Fibroblast of lung (primary cell): ENCODE measurements at regions not wholly inside any gene's neighbourhood (a gene's known extent, or its start where the extent isn't known, plus 50 kb on each side); places are given as distances from the start of the nearest gene placed in this dataset.
A peak's percentile ranks its signal among the peaks of the same experiment; 100 is the strongest.

Experiments used
- DNase-seq, 2 donors: peaks; one replicate each; pipeline versions ENCODE4 v3.0.0 to v3.0.0-alpha.2; 2010; ENCODE audit warnings: low read depth in 2 of 2
- H2AFZ ChIP-seq: 2 replicates; pipeline ENCODE4 v1.5.1; 2012; ENCODE audit warnings: low read length, control low read depth, inconsistent platforms
- H3K27ac ChIP-seq: 2 replicates; pipeline ENCODE4 v1.5.1; 2011; ENCODE audit warnings: low read length, control low read depth; ENCODE audit not compliant: insufficient read depth
- H3K27me3 ChIP-seq: 2 replicates; pipeline ENCODE4 v1.5.1; 2011; ENCODE audit warnings: mild to moderate bottlenecking, low read length; ENCODE audit not compliant: control insufficient read depth, insufficient read depth
- H3K36me3 ChIP-seq: 2 replicates; pipeline ENCODE4 v1.5.1; 2011; ENCODE audit warnings: low read length; ENCODE audit not compliant: control insufficient read depth, insufficient read depth
- H3K4me1 ChIP-seq: 2 replicates; pipeline ENCODE4 v1.5.1; 2011; ENCODE audit warnings: low read length; ENCODE audit not compliant: control insufficient read depth, insufficient read depth; ENCODE audit errors: extremely low read depth
- H3K4me2 ChIP-seq: 2 replicates; pipeline ENCODE4 v1.5.1; 2011; ENCODE audit warnings: low read length, control low read depth; ENCODE audit not compliant: insufficient read depth; ENCODE audit errors: extremely low read depth
- H3K4me3 ChIP-seq, 4 experiments: fragments of 200-600 bp in 1 of 4; sonication (generic) in 1 of 4; replicated peaks in 1 of 4; 2 replicates each; pipeline ENCODE4 v1.5.1; 2011 to 2016; ENCODE audit warnings: low read length in 4 of 4, low read depth in 3 of 4, mild to moderate bottlenecking in 3 of 4, control low read depth in 2 of 4, inconsistent platforms in 1 of 4, mixed read lengths in 1 of 4; ENCODE audit not compliant: insufficient read depth in 1 of 4; ENCODE audit errors: control extremely low read depth in 1 of 4
- H3K79me2 ChIP-seq: 2 replicates; pipeline ENCODE4 v1.5.1; 2012; ENCODE audit warnings: mild to moderate bottlenecking, low read length, inconsistent platforms; ENCODE audit not compliant: control insufficient read depth, insufficient read depth
- H3K9ac ChIP-seq: 2 replicates; pipeline ENCODE4 v1.5.1; 2011; ENCODE audit warnings: mild to moderate bottlenecking, low read length, control low read depth; ENCODE audit not compliant: insufficient read depth
- H3K9me3 ChIP-seq: 2 replicates; pipeline ENCODE4 v1.5.1; 2012; ENCODE audit warnings: low read depth, low read length; ENCODE audit not compliant: control insufficient read depth, insufficient read depth
- H4K20me1 ChIP-seq: 2 replicates; pipeline ENCODE4 v1.5.1; 2011; ENCODE audit warnings: low read length; ENCODE audit not compliant: control insufficient read depth, insufficient read depth; ENCODE audit errors: extremely low read depth
- CTCF ChIP-seq, 2 donors: IDR thresholded peaks in 1 of 2; conservative IDR thresholded peaks in 1 of 2; 1 replicate in 1 of 2; 2 replicates in 1 of 2; pipeline ENCODE4 v1.5.1; 2011 to 2012; ENCODE audit warnings: low read length in 2 of 2, control low read depth in 1 of 2, inconsistent platforms in 1 of 2, low read depth in 1 of 2, mild to moderate bottlenecking in 1 of 2
- EZH2 ChIP-seq: IDR thresholded peaks from 2 replicates; pipeline ENCODE4 v1.5.1; 2012; ENCODE audit warnings: low read length, control low read depth, mild to moderate bottlenecking; ENCODE audit errors: missing control alignments

- Histone ChIP-seq H3K27me3 (peaks cover 2% of the 10 kb centered on the region), H3K9ac (no peak overlapping the region), H3K4me2 (no peak overlapping the region), H4K20me1 (no peaks in the 10 kb centered on the region), H2AFZ (no peak overlapping the region), H3K79me2 (no peaks in the 10 kb centered on the region), H3K4me1 (no peaks in the 10 kb centered on the region), H3K36me3 (no peaks in the 10 kb centered on the region), H3K4me3 (no peak overlapping the region), H3K9me3 (no peaks in the 10 kb centered on the region), H3K27ac (no peak overlapping the region)
- TF ChIP-seq EZH2, result no peak
- no peak for TF ChIP-seq CTCF (conservative IDR thresholded peaks at IDR 0.05 in 1 of 2, IDR thresholded peaks at IDR 0.05 in 1 of 2; ENCODE audit: low read depth in 1 of 2, low read length in 2 of 2)
- DNase-seq, result no peak
These were observed 136.3 kb downstream of the TFAP2C start for GRCh38 chr20:56765172-56766073.

DNA sequence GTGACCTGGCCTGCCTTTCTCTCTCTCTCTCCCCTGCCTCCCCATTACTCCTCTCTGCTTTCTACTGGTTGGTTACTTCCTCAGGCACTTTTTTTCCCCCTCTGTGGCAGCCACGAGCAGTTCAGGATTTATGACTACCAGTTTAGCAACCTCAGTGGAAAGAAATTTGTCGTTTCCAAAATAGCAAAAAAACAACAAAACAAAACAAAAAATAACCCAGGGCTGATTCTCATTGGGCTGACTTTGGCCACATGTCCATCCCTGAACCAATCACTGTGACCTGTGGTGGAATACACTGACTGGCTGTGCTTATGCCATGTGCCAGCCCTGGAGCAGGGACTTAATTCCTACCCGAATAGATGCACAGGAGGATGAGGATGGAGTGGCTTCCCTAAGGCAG, 137.4 kb downstream of the TFAP2C start:
- Histone ChIP-seq H3K27ac (no peak overlapping the region), H3K4me1 (no peaks in the 10 kb centered on the region), H3K79me2 (no peaks in the 10 kb centered on the region), H3K27me3 (peaks cover 2% of the 10 kb centered on the region), H3K4me2 (no peak overlapping the region), H3K9ac (no peak overlapping the region), H3K36me3 (no peaks in the 10 kb centered on the region), H4K20me1 (no peaks in the 10 kb centered on the region), H2AFZ (no peak overlapping the region), H3K9me3 (no peaks in the 10 kb centered on the region), H3K4me3 (no peak overlapping the region)
- no peak for DNase-seq
- TF ChIP-seq EZH2 (no peak), CTCF (conservative IDR thresholded peaks at IDR 0.05 in 1 of 2, IDR thresholded peaks at IDR 0.05 in 1 of 2; ENCODE audit: low read depth in 1 of 2, low read length in 2 of 2) (no peak)

DNA sequence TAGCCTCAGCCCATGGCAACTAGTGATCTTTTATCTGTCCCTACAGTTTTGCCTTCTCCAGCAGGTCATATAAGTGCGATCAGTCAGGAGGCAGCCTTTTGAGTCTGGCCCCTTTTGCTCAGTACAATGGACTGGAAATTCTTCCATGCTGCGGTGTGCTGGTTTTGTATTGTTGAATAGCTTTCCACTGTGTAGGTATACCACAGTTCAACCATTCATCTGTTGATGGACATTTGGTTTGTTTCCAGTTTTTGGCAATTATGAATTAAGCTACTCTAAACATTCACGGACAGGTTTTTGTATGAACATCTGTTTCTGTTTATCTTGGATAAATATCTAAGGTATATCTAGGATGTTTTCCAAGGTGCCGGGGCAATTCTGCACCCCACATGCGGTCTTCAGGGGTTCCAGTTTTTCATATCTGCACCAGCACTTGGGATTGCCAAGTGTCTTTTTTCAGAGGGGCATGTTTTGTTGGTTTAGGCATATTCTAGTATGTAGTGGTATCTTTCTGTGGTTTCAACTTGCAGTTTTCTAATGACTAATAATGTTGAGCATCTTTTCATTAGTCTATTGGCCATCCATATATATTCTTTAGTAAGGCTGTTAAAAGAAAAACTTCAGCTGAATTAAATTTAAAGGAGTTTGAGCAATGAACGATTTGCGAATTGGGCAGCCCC, 141.0 kb downstream of the TFAP2C start:
- H2AFZ ChIP-seq, result no peak overlapping the region
- H3K79me2 ChIP-seq, result no peaks in the 10 kb centered on the region
- H3K27me3 ChIP-seq, result peaks cover 2% of the 10 kb centered on the region
- H3K4me1 ChIP-seq, result no peaks in the 10 kb centered on the region
- no peak overlapping the region for H3K4me2 ChIP-seq
- no peak for TF ChIP-seq EZH2
- no peak for TF ChIP-seq CTCF (conservative IDR thresholded peaks at IDR 0.05 in 1 of 2, IDR thresholded peaks at IDR 0.05 in 1 of 2; ENCODE audit: low read depth in 1 of 2, low read length in 2 of 2)
- no peak overlapping the region for H3K27ac ChIP-seq
- no peaks in the 10 kb centered on the region for H4K20me1 ChIP-seq
- no peak overlapping the region for H3K4me3 ChIP-seq
- DNase-seq, result peak in 1 of 2 donors; percentile 81
- H3K36me3 ChIP-seq, result no peaks in the 10 kb centered on the region
- H3K9ac ChIP-seq, result no peak overlapping the region
- no peaks in the 10 kb centered on the region for H3K9me3 ChIP-seq
